Thyroid gland (tissue), 4 donors: ENCODE measurements at regions not wholly inside any gene's neighbourhood (a gene's known extent, or its start where the extent isn't known, plus 50 kb on each side); places are given as distances from the start of the nearest gene placed in this dataset.

Source experiments
- DNase-seq, 2 donors: peaks; one replicate each; pipeline ENCODE4 v3.0.0-alpha.2; 2019
- H3K27ac ChIP-seq, 3 donors: fragments of 200-600 bp; sonication (generic); 1 replicate in 2 of 3; 2 replicates in 1 of 3; pipeline ENCODE4 v1.5.1; 2016 to 2019; ENCODE audit warnings: mild to moderate bottlenecking in 1 of 3, moderate library complexity in 1 of 3
- H3K27me3 ChIP-seq: fragments of 200-600 bp; sonication (generic); one replicate; pipeline ENCODE4 v1.5.1; 2019
- H3K36me3 ChIP-seq, 2 donors: fragments of 200-600 bp; sonication (generic); one replicate each; pipeline ENCODE4 v1.5.1; 2016 to 2019
- H3K4me1 ChIP-seq, 2 donors: fragments of 200-600 bp; sonication (generic); one replicate each; pipeline ENCODE4 v1.5.1; 2017 to 2019
- H3K4me3 ChIP-seq, 3 donors: fragments of 200-600 bp; sonication (generic); replicated peaks in 1 of 3; 1 replicate in 2 of 3; 2 replicates in 1 of 3; pipeline ENCODE4 v1.5.1; 2016; ENCODE audit warnings: mild to moderate bottlenecking in 1 of 3
- H3K9me3 ChIP-seq: fragments of 200-600 bp; sonication (generic); one replicate; pipeline ENCODE4 v1.5.1; 2017
- CTCF ChIP-seq, 6 experiments: fragments of 200-600 bp in 3 of 6; fragments of 450-650 bp in 3 of 6; sonication (generic) in 3 of 6; IDR thresholded peaks; one replicate each; pipeline ENCODE4 v1.5.1; 2016 to 2019; ENCODE audit warnings: antibody characterized with exemption in 6 of 6, mild to moderate bottlenecking in 2 of 6, inconsistent platforms in 1 of 6, moderate library complexity in 1 of 6
- POLR2A ChIP-seq, 2 donors: fragments of 450-650 bp; IDR thresholded peaks; one replicate each; pipeline ENCODE4 v1.6.1; 2017; ENCODE audit warnings: antibody characterized with exemption in 2 of 2, mild to moderate bottlenecking in 2 of 2, moderate library complexity in 1 of 2
- WGBS, 2 donors: methylation state at CpG; one replicate each; pipeline ENCODE4 v1.1.5; 2017; 5-methylcytosine and 5-hydroxymethylcytosine counted together
- intact Hi-C: fragments of 100-400 bp; cut with DNase I; formaldehyde crosslinking; loops from one replicate; pipeline ENCODE4 v1.15.1; 2023

- Histone ChIP-seq H3K4me1 (no peaks in the 10 kb centered on the region), H3K4me3 (no peak overlapping the region), H3K36me3 (no peaks in the 10 kb centered on the region), H3K27me3 (no peaks in the 10 kb centered on the region), H3K9me3 (no peaks in the 10 kb centered on the region), H3K27ac (no peak overlapping the region)
- intact Hi-C loops: no loop called here
- DNase-seq: no peak
- WGBS, 2 donors: 59 to 70% methylated on average over 2 of the region's 2 CpGs
- TF ChIP-seq CTCF (IDR thresholded peaks at IDR 0.05) (no peak), POLR2A (IDR thresholded peaks at IDR 0.05) (no peak)
Observed at GRCh38 chr11:23944923-23945322, 551.9 kb upstream of the LUZP2 start.

GRCh38 chr11:23947883-23948282 lies 549.0 kb upstream of the LUZP2 start:
- no peak overlapping the region for H3K27ac ChIP-seq
- intact Hi-C loops: no loop called here
- DNase-seq: no peak

GRCh38 chr11:23948851-23949250 lies 548.0 kb upstream of the LUZP2 start:
- intact Hi-C loops: no loop called here
- WGBS, 2 donors: 79 to 82% methylated on average over 2 of the region's 2 CpGs

More at GRCh38 chr11:23947883-23948282, 549.0 kb upstream of the LUZP2 start:
- no peaks in the 10 kb centered on the region for H3K4me1 ChIP-seq
- no peaks in the 10 kb centered on the region for H3K27me3 ChIP-seq
- no peak for TF ChIP-seq CTCF (IDR thresholded peaks at IDR 0.05)
- TF ChIP-seq POLR2A (IDR thresholded peaks at IDR 0.05): no peak
- no peak overlapping the region for H3K4me3 ChIP-seq
- H3K9me3 ChIP-seq: no peaks in the 10 kb centered on the region
- no peaks in the 10 kb centered on the region for H3K36me3 ChIP-seq

GRCh38 chr11:23953951-23954710 lies 542.7 kb upstream of the LUZP2 start:
- H3K36me3 ChIP-seq: no peaks in the 10 kb centered on the region
- H3K9me3 ChIP-seq: no peaks in the 10 kb centered on the region
- no peak for DNase-seq
- WGBS, 2 donors: 88 to 96% methylated on average over 2 of the region's 2 CpGs
- intact Hi-C loops: no loop called here
- H3K4me1 ChIP-seq: no peaks in the 10 kb centered on the region
- TF ChIP-seq POLR2A (IDR thresholded peaks at IDR 0.05): no peak
- no peak for TF ChIP-seq CTCF (IDR thresholded peaks at IDR 0.05)
- H3K4me3 ChIP-seq: no peak overlapping the region
- H3K27me3 ChIP-seq: no peaks in the 10 kb centered on the region
- no peak overlapping the region for H3K27ac ChIP-seq

More at GRCh38 chr11:23948851-23949250, 548.0 kb upstream of the LUZP2 start:
- no peaks in the 10 kb centered on the region for H3K27me3 ChIP-seq
- no peaks in the 10 kb centered on the region for H3K4me1 ChIP-seq
- TF ChIP-seq POLR2A (IDR thresholded peaks at IDR 0.05): no peak
- H3K9me3 ChIP-seq: no peaks in the 10 kb centered on the region
- no peak overlapping the region for H3K27ac ChIP-seq
- no peaks in the 10 kb centered on the region for H3K36me3 ChIP-seq
- DNase-seq: no peak
- H3K4me3 ChIP-seq: no peak overlapping the region

GRCh38 chr11:23954730-23955129 lies 542.1 kb upstream of the LUZP2 start:
- Histone ChIP-seq H3K4me3 (no peak overlapping the region), H3K4me1 (no peaks in the 10 kb centered on the region), H3K9me3 (no peaks in the 10 kb centered on the region), H3K27me3 (no peaks in the 10 kb centered on the region), H3K36me3 (no peaks in the 10 kb centered on the region), H3K27ac (no peak overlapping the region)
- no peak for DNase-seq
- intact Hi-C loops: no loop called here
- TF ChIP-seq POLR2A (IDR thresholded peaks at IDR 0.05) (no peak), CTCF (IDR thresholded peaks at IDR 0.05) (no peak)
- 80 to 87% methylated on average over 3 of the region's 3 CpGs for WGBS, 2 donors
